ENCODE measurements at regions not wholly inside any gene's neighbourhood (a gene's known extent, or its start where the extent isn't known, plus 50 kb on each side); places are given as distances from the start of the nearest gene placed in this dataset.

DNA sequence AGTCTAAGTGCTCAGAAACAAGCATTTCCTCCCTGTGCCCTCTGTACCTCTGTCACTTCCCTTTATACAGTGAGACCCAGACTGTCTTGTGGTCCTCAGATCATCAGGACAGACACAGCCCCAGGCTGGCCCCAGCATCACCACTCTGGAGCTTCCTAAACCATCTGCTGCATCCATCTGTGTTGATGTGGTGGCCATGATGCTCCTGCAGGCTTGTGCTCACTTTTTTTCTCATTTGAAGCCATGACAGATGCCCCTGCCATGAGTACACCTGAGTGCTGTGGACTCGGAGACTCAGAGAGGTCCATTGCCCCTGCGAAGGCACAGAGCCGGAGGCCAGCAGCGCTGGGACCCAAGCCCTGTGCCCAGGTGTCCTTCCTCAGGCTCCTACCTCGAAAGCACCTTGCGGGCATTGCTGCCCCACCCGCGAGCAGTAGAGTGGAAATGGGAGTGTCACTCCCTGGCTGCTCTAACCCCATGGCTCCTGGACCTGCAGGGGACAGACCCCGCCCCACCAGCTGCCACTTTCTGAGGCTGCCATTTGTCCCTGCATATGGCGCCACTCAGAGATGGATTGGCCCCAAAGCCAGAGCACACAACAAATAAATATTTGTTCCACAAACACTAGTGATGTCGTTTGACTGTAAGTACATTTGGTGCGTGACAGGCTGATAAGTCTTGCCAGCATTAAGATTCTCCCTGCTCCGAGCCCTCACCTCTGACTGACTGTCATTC is 593.5 kb downstream of the TBC1D22A start:
- no peak overlapping the region for H3K27ac ChIP-seq
- peaks cover 0 to 16% (median 13%) of the 10 kb centered on the region in 4 donors for H3K9me3 ChIP-seq
- DNase-seq, result peak in 1 of 2 donors; percentile 9
- 77 to 87% (median 84%) methylated on average over 13 of the region's 13 CpGs for WGBS, 5 donors
- H3K4me1 ChIP-seq, result no peaks in the 10 kb centered on the region
- intact Hi-C loops (cut with DNase I; ENCODE audit: low total_unique reads), result no loop called here
- TF ChIP-seq POLR2A (IDR thresholded peaks at IDR 0.05), result no peak
- TF ChIP-seq POLR2AphosphoS5 (IDR thresholded peaks at IDR 0.05), result no peak
- TF ChIP-seq, protein P1, sequence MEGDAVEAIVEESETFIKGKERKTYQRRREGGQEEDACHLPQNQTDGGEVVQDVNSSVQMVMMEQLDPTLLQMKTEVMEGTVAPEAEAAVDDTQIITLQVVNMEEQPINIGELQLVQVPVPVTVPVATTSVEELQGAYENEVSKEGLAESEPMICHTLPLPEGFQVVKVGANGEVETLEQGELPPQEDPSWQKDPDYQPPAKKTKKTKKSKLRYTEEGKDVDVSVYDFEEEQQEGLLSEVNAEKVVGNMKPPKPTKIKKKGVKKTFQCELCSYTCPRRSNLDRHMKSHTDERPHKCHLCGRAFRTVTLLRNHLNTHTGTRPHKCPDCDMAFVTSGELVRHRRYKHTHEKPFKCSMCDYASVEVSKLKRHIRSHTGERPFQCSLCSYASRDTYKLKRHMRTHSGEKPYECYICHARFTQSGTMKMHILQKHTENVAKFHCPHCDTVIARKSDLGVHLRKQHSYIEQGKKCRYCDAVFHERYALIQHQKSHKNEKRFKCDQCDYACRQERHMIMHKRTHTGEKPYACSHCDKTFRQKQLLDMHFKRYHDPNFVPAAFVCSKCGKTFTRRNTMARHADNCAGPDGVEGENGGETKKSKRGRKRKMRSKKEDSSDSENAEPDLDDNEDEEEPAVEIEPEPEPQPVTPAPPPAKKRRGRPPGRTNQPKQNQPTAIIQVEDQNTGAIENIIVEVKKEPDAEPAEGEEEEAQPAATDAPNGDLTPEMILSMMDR (IDR thresholded peaks at IDR 0.05), result no peak
- no peak for TF ChIP-seq EP300 (IDR thresholded peaks at IDR 0.05)
- peaks cover 0 to 24% (median 4%) of the 10 kb centered on the region in 3 donors for H3K27me3 ChIP-seq
- no peaks in the 10 kb centered on the region for H3K36me3 ChIP-seq
- H3K4me3 ChIP-seq, result no peak overlapping the region

DNA sequence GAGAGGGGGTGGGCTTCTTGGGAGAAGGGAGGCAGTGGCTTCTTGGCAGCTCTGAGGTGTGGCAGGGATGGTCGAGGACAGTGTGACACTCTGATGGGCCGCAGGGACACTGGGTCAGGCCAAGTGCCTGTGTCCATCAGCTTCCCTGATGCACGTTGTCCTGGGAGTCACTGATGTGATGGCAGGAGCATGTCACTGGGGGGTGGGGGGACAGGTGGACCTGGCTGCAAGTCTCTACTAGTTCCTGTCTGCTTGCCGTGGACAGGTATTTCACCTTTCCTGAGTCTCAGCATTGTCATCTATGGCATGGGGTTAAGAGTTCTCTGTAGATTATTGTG is 592.9 kb downstream of the TBC1D22A start:
- no peaks in the 10 kb centered on the region for H3K36me3 ChIP-seq
- no peak for TF ChIP-seq POLR2A (IDR thresholded peaks at IDR 0.05)
- 73 to 88% (median 78%) methylated on average over 4 of the region's 4 CpGs for WGBS, 5 donors
- H3K4me3 ChIP-seq, result no peak overlapping the region
- peaks cover 0 to 19% (median 18%) of the 10 kb centered on the region in 4 donors for H3K9me3 ChIP-seq
- intact Hi-C loops (cut with DNase I; ENCODE audit: low total_unique reads), result no loop called here
- DNase-seq, result no peak
- peaks cover 0 to 24% (median 4%) of the 10 kb centered on the region in 3 donors for H3K27me3 ChIP-seq
- H3K4me1 ChIP-seq, result no peaks in the 10 kb centered on the region
- H3K27ac ChIP-seq, result no peak overlapping the region

- peaks cover 0 to 24% (median 4%) of the 10 kb centered on the region in 3 donors for H3K27me3 ChIP-seq
- DNase-seq, result peak in 1 of 2 donors; percentile 20
- no peaks in the 10 kb centered on the region for H3K4me1 ChIP-seq
- H3K4me3 ChIP-seq, result no peak overlapping the region
- intact Hi-C loops (cut with DNase I; ENCODE audit: low total_unique reads), result no loop called here
- TF ChIP-seq, protein P1 (IDR thresholded peaks at IDR 0.05), result no peak
- H3K27ac ChIP-seq, result no peak overlapping the region
- H3K36me3 ChIP-seq, result no peaks in the 10 kb centered on the region
- 82 to 87% (median 84%) methylated on average over 13 to 16 of the region's 16 CpGs for WGBS, 5 donors
- peaks cover 0 to 23% (median 18%) of the 10 kb centered on the region in 4 donors for H3K9me3 ChIP-seq
These were observed 592.4 kb downstream of the TBC1D22A start for GRCh38 chr22:47354668-47355387.

- peaks cover 0 to 24% (median 4%) of the 10 kb centered on the region in 3 donors for H3K27me3 ChIP-seq
- H3K9me3 ChIP-seq, result peaks cover 0 to 25% (median 18%) of the 10 kb centered on the region in 4 donors
- no peak for TF ChIP-seq POLR2AphosphoS5 (IDR thresholded peaks at IDR 0.05)
- TF ChIP-seq, protein P1 (IDR thresholded peaks at IDR 0.05), result no peak
- no peak for TF ChIP-seq EP300 (IDR thresholded peaks at IDR 0.05)
- TF ChIP-seq POLR2A (IDR thresholded peaks at IDR 0.05), result no peak
- peak in 1 of 2 donors; percentile 17 for DNase-seq
- H3K36me3 ChIP-seq, result no peaks in the 10 kb centered on the region
- intact Hi-C loops (cut with DNase I; ENCODE audit: low total_unique reads), result no loop called here
- H3K4me3 ChIP-seq, result no peak overlapping the region
- no peak overlapping the region for H3K27ac ChIP-seq
- 78 to 84% (median 82%) methylated on average over 16 to 18 of the region's 18 CpGs for WGBS, 5 donors
- no peaks in the 10 kb centered on the region for H3K4me1 ChIP-seq
These were observed 590.7 kb downstream of the TBC1D22A start for GRCh38 chr22:47352920-47353700.
